ENCODE measurements at regions not wholly inside any gene's neighbourhood (a gene's known extent, or its start where the extent isn't known, plus 50 kb on each side); places are given as distances from the start of the nearest gene placed in this dataset.

- no peaks in the 10 kb centered on the region for H3K36me3 ChIP-seq (ENCODE audit: control insufficient read depth, insufficient read depth, low read length)
- no peak overlapping the region for H3K4me2 ChIP-seq (ENCODE audit: extremely low read depth, insufficient read depth, low read length)
- H3K27ac ChIP-seq (ENCODE audit: insufficient read depth, low read length) = no peak overlapping the region
- H3K4me3 ChIP-seq (replicated peaks in 1 of 4; ENCODE audit: control extremely low read depth in 1 of 4, insufficient read depth in 1 of 4, low read depth in 3 of 4, low read length in 4 of 4) = no peak overlapping the region
- no peaks in the 10 kb centered on the region for H3K9me3 ChIP-seq (ENCODE audit: control insufficient read depth, insufficient read depth, low read depth, low read length)
- H3K9ac ChIP-seq (ENCODE audit: insufficient read depth, low read length) = no peak overlapping the region
- no peaks in the 10 kb centered on the region for H4K20me1 ChIP-seq (ENCODE audit: control insufficient read depth, extremely low read depth, insufficient read depth, low read length)
- no peaks in the 10 kb centered on the region for H3K79me2 ChIP-seq (ENCODE audit: control insufficient read depth, insufficient read depth, low read length)
- TF ChIP-seq EZH2 (IDR thresholded peaks at IDR 0.05; ENCODE audit: low read length, missing control alignments) (no peak), CTCF (conservative IDR thresholded peaks at IDR 0.05 in 1 of 2, IDR thresholded peaks at IDR 0.05 in 1 of 2; ENCODE audit: low read depth in 1 of 2, low read length in 2 of 2) (no peak)
- H3K27me3 ChIP-seq (ENCODE audit: control insufficient read depth, insufficient read depth, low read length) = no peaks in the 10 kb centered on the region
- H2AFZ ChIP-seq (ENCODE audit: low read length) = no peak overlapping the region
- peaks cover 20% of the 10 kb centered on the region for H3K4me1 ChIP-seq (ENCODE audit: control insufficient read depth, extremely low read depth, insufficient read depth, low read length)
- no peak for DNase-seq (ENCODE audit: low read depth in 2 of 2)
Observed at GRCh38 chr21:33980276-33980916, 64.8 kb upstream of the ATP5PO start.

- no peak overlapping the region for H2AFZ ChIP-seq (ENCODE audit: low read length)
- H3K27me3 ChIP-seq (ENCODE audit: control insufficient read depth, insufficient read depth, low read length) = no peaks in the 10 kb centered on the region
- H3K4me2 ChIP-seq (ENCODE audit: extremely low read depth, insufficient read depth, low read length) = no peak overlapping the region
- H3K79me2 ChIP-seq (ENCODE audit: control insufficient read depth, insufficient read depth, low read length) = no peaks in the 10 kb centered on the region
- TF ChIP-seq CTCF (conservative IDR thresholded peaks at IDR 0.05 in 1 of 2, IDR thresholded peaks at IDR 0.05 in 1 of 2; ENCODE audit: low read depth in 1 of 2, low read length in 2 of 2) = no peak
- TF ChIP-seq EZH2 (IDR thresholded peaks at IDR 0.05; ENCODE audit: low read length, missing control alignments) = no peak
- no peaks in the 10 kb centered on the region for H3K36me3 ChIP-seq (ENCODE audit: control insufficient read depth, insufficient read depth, low read length)
- H4K20me1 ChIP-seq (ENCODE audit: control insufficient read depth, extremely low read depth, insufficient read depth, low read length) = no peaks in the 10 kb centered on the region
- H3K4me3 ChIP-seq (replicated peaks in 1 of 4; ENCODE audit: control extremely low read depth in 1 of 4, insufficient read depth in 1 of 4, low read depth in 3 of 4, low read length in 4 of 4) = no peak overlapping the region
- H3K9ac ChIP-seq (ENCODE audit: insufficient read depth, low read length) = no peak overlapping the region
- DNase-seq (ENCODE audit: low read depth in 2 of 2) = no peak
- H3K4me1 ChIP-seq (ENCODE audit: control insufficient read depth, extremely low read depth, insufficient read depth, low read length) = peaks cover 21% of the 10 kb centered on the region
- no peak overlapping the region for H3K27ac ChIP-seq (ENCODE audit: insufficient read depth, low read length)
- no peaks in the 10 kb centered on the region for H3K9me3 ChIP-seq (ENCODE audit: control insufficient read depth, insufficient read depth, low read depth, low read length)
Observed at GRCh38 chr21:33978585-33978984, 63.0 kb upstream of the ATP5PO start.

GRCh38 chr21:33977721-33978369 lies 62.2 kb upstream of the ATP5PO start:
- no peak overlapping the region for H2AFZ ChIP-seq (ENCODE audit: low read length)
- no peak overlapping the region for H3K9ac ChIP-seq (ENCODE audit: insufficient read depth, low read length)
- no peaks in the 10 kb centered on the region for H3K79me2 ChIP-seq (ENCODE audit: control insufficient read depth, insufficient read depth, low read length)
- DNase-seq (ENCODE audit: low read depth in 2 of 2) = no peak
- no peaks in the 10 kb centered on the region for H3K9me3 ChIP-seq (ENCODE audit: control insufficient read depth, insufficient read depth, low read depth, low read length)
- no peaks in the 10 kb centered on the region for H3K36me3 ChIP-seq (ENCODE audit: control insufficient read depth, insufficient read depth, low read length)
- TF ChIP-seq CTCF (conservative IDR thresholded peaks at IDR 0.05 in 1 of 2, IDR thresholded peaks at IDR 0.05 in 1 of 2; ENCODE audit: low read depth in 1 of 2, low read length in 2 of 2) (no peak), EZH2 (IDR thresholded peaks at IDR 0.05; ENCODE audit: low read length, missing control alignments) (no peak)
- no peaks in the 10 kb centered on the region for H3K27me3 ChIP-seq (ENCODE audit: control insufficient read depth, insufficient read depth, low read length)
- H3K4me3 ChIP-seq (replicated peaks in 1 of 4; ENCODE audit: control extremely low read depth in 1 of 4, insufficient read depth in 1 of 4, low read depth in 3 of 4, low read length in 4 of 4) = no peak overlapping the region
- no peaks in the 10 kb centered on the region for H4K20me1 ChIP-seq (ENCODE audit: control insufficient read depth, extremely low read depth, insufficient read depth, low read length)
- peak overlapping the region; percentile 40 for H3K27ac ChIP-seq (ENCODE audit: insufficient read depth, low read length)
- H3K4me2 ChIP-seq (ENCODE audit: extremely low read depth, insufficient read depth, low read length) = no peak overlapping the region
- peaks cover 21% of the 10 kb centered on the region for H3K4me1 ChIP-seq (ENCODE audit: control insufficient read depth, extremely low read depth, insufficient read depth, low read length)

Data from fibroblast of lung (primary cell).